Caki2 (cell line): ENCODE measurements at regions not wholly inside any gene's neighbourhood (a gene's known extent, or its start where the extent isn't known, plus 50 kb on each side); places are given as distances from the start of the nearest gene placed in this dataset.

Experiments used
- DNase-seq: peaks from one replicate; pipeline ENCODE4 v3.0.0-alpha.2; 2015; ENCODE audit warnings: low read depth
- in situ Hi-C: cut with HindIII; loops from 2 replicates; pipeline ENCODE4 v1.10.0; 2016; ENCODE audit warnings: low sequenced_read_pairs, low pct_unique_long_range_greater_than_20kb, mixed read lengths

GRCh38 chr3:24929521-24929920 is 434.9 kb upstream of the THRB start:
- in situ Hi-C loops, result no loop called here
- DNase-seq, result no peak

DNA sequence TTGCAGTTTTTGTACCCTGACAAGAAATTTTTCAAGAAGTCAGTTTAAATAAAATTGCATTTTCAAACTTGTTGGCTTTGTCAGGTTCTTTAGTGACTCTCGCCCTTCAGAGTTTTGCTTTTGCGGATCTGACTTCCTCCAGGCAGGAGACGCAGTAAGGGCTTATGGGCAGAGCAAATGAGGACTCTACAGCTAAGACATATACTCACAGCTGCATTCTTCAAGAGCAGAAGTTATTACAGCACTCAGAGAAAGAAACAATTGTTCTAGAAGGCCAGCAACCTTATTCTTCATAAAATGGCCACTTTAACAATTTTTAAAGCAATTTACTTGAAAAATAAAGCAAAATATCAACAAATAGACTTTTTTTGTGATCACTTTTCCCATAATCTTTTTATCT is 438.8 kb upstream of the THRB start:
- in situ Hi-C loops, result no loop called here
- DNase-seq, result no peak

DNA sequence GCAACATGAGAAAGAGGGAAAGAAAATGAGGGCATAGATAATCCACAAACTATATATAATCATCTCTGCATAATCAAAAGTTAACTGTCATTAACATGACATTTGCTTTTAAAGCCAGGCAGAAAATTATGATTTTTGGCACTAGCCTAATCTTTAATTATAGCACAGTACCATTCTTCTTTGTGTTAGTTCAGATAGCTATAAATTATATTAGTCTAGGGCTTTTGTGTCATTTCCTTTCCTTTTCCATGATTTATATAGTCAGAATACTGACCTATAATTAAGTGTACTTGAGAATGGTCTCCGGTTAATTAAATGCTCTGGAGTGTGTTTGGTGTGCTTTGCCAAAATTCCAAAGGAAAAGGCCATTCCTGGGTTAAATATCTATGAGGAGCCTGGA is 441.9 kb upstream of the THRB start:
- in situ Hi-C loops, result no loop called here
- DNase-seq, result no peak

GRCh38 chr3:24937228-24937627 is 442.6 kb upstream of the THRB start:
- in situ Hi-C loops, result no loop called here
- DNase-seq, result no peak

GRCh38 chr3:24937780-24938179 is 443.1 kb upstream of the THRB start:
- DNase-seq, result no peak
- in situ Hi-C loops, result no loop called here

DNA sequence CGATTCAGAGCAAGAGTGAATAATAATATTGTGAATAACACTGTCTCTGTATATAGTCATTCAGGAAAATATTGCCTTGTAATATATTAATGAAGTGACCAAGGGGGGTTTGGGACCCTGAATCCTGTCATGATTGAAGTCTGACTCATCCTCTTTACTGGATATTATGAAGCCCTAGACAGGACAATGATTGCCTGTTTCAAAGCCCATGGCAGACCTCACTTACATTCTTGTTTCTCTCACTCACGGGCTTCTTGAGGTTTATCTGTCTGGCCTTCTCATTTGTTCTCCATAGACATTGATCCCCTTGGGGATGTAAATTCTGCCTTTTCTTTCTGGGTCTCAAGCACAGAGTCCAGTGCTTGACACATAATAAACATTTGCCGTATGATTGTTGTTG is 449.3 kb upstream of the THRB start:
- DNase-seq, result no peak
- in situ Hi-C loops, result no loop called here

DNA sequence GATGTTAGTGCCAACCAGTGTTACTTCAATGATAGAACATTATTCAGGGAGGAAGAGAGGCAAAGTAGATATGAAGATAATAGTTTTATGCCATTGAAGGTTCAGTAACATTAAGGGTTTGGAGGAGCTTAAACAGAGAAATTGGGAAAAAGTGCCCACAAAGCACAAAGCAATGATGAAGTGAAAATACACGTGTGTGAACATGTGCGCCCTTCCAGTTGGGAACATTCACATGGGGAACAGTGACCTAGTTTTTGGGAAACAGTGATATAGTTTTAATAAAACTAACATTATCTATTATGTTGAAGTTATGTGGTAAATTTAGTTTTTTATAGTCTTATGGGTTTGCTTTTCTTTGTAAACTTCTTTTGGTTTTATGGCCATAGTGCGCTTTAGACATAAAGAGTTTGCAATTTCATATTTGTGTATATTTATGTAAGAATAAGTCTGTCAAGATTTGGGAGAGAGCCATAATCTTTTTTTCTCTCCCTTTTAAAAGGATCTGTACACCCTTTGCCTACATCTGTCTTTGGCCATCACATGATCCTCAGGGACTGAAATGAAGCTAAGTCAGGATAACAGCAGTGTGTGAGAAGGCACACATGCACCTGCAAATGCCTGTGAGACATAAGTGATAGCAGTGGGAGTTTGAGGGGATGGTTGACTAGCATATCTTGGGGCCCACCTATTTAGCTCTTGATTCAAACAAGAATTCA is 450.3 kb upstream of the THRB start:
- no peak for DNase-seq
- in situ Hi-C loops, result no loop called here

GRCh38 chr3:24945563-24945962 is 450.9 kb upstream of the THRB start:
- in situ Hi-C loops, result no loop called here
- no peak for DNase-seq

DNA sequence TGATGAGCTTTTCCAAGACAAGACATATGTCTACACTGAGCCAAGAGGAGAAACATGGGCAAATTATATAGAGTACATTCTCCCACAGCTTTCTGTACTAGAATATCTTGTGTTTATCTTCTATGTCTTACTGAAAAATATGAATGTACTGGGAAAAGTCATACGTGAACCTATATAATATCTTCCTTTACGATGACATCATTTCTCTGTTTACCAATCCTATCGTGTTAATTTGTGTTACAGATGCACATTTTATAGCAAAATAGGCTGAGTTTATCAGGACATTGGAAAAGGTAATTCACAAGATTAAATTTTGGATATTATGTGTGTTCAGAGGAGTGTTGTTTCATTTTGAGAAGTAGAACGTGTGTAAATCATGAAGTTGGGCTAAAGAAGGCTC is 452.5 kb upstream of the THRB start:
- DNase-seq, result no peak
- in situ Hi-C loops, result no loop called here

DNA sequence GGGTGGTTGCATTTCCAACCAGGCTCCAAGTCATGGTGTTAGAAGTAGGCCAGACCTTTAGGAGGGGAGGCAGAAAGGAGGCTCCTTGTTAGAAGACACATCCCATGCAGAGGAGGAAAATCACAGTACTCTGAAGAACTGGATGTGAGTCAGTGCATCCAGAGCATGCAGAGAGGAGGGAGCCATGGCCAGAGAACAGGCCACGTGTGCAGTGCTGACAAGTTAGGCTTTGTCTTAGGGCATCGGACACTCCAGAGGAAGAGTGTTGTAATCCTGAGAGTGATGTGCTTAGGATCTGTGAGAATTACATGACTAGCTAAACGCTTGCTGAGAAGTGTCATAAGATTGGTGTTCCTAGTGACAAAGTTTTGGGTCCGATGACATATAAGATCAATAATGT is 456.5 kb upstream of the THRB start:
- in situ Hi-C loops, result no loop called here
- DNase-seq, result no peak

DNA sequence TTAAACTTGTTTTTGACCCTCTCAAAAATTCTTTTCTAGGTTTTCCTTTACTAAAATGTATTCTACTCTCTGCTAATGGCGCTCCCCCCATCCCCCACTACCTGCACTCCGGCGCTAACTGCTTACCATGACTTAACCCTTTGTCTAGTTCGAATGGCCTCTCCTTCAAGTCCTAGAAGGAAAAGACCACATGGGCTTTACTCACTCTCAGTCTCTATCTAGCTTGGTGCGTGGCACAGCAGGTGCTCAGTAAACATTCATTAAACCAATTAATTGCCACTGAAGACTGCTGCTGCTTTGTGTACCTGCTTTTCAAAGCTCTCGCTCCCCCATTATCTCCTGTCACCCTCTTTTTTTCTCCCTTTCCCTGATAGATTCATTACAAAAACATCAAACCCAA is 457.7 kb upstream of the THRB start:
- in situ Hi-C loops, result no loop called here
- no peak for DNase-seq

DNA sequence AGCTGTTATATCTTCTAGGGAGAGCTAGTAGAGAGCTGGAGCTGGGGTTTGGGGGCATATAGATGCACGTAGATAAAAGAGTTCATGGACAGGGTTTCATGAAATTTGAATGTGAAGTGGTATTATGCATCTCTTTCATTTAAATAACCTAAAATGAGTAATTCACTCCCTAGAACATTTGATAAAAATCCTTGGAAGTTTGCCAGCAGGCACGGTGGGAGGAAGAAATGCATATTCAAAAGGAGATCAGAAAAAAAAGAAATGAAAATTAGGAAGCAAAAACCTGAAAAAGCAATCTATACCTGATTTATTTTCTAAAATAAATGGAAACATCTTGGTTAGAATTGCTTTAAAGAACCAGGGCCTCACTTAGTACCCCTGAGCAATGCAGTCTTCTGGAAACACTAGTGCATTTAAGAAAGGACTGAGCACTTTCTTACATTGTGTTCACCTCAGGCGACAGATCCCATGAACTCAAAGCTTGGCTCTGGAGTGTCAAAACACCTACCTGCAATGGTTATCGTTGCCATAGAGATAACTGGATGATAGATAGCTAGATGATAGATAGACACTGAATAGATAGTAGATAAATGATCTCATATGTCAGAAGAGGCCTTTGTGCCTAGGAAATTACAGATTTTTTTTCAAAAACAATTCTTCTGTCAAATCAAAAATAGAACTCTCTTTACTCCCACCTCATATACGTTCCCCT is 458.6 kb upstream of the THRB start:
- in situ Hi-C loops, result no loop called here
- DNase-seq, result no peak

DNA sequence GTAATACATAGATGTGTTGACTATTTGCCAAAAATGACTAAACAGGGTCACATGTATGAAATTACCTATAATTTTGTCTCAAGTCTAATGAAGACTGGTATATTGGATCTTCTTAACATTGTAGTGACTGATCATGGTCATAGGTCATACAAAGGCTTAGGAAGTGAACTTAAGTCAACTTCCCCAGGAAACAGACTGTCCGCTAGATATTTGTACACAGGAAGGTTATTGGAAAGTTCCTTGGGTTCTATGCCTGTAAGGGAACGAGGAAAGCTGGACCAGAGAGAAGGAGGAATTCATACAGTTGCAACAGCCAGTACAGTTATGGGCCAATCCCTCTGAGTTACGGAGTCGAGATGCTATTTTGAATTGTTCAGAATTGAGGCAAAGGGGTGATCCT is 462.0 kb upstream of the THRB start:
- in situ Hi-C loops, result no loop called here

DNA sequence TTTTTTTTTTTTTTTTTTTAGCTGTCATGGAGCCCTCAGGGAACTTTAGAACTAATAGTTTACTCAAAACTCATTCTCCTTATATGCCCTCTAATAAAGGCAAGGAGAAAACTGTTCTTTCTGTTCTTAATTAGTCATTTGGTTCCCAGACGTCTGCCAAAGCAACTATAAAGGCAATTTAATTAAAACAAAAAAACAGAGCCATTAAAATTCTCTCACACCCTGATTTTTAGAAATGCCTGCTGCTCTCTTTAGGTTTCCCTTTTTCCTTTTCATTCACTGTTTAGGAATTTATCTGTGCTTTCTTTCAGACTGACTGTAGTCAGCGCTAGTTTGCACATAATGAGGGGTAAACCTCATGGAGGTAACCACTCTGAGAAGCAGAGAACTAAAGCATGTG is 463.6 kb upstream of the THRB start:
- in situ Hi-C loops, result no loop called here
- DNase-seq, result no peak

More for the DNA sequence above, 462.0 kb upstream of the THRB start:
- DNase-seq, result no peak

- no peak for DNase-seq
- in situ Hi-C loops, result no loop called here
Measured at GRCh38 chr3:24958910-24959447, 464.3 kb upstream of the THRB start.

- in situ Hi-C loops, result no loop called here
- DNase-seq, result peak; percentile 12
Measured at GRCh38 chr3:24963762-24964625, 464.1 kb upstream of the RARB start.

- DNase-seq, result no peak
- in situ Hi-C loops, result no loop called here
Measured at GRCh38 chr3:24965706-24966385, 462.2 kb upstream of the RARB start.

- in situ Hi-C loops, result no loop called here
- no peak for DNase-seq
Measured at GRCh38 chr3:24968036-24968435, 460.0 kb upstream of the RARB start.
